ENCODE measurements at regions not wholly inside any gene's neighbourhood (a gene's known extent, or its start where the extent isn't known, plus 50 kb on each side); places are given as distances from the start of the nearest gene placed in this dataset.
A peak's percentile ranks its signal among the peaks of the same experiment; 100 is the strongest.

- TF ChIP-seq ASH2L (IDR thresholded peaks at IDR 0.05; ENCODE audit: low read length): no peak
- no peak for TF ChIP-seq SAP30 (IDR thresholded peaks at IDR 0.05; ENCODE audit: insufficient read depth, insufficient replicate concordance, low read length)
- no peak for TF ChIP-seq YY1 (IDR thresholded peaks at IDR 0.05; ENCODE audit: low read depth, low read length)
- TF ChIP-seq GTF2F1 (IDR thresholded peaks at IDR 0.05; ENCODE audit: borderline replicate concordance, low read depth, low read length): peak; percentile 5; the same call in 1 of the 2 replicates
- no peak for TF ChIP-seq MAFK (IDR thresholded peaks at IDR 0.05; ENCODE audit: low read depth, low read length)
- no peak for TF ChIP-seq SP2 (IDR thresholded peaks at IDR 0.05; ENCODE audit: low read length)
- TF ChIP-seq CHD2 (IDR thresholded peaks at IDR 0.05; ENCODE audit: low read length): no peak
- no peak for TF ChIP-seq RXRA (IDR thresholded peaks at IDR 0.05; ENCODE audit: insufficient read depth, low read depth, low read length)
- TF ChIP-seq USF2 (IDR thresholded peaks at IDR 0.05; ENCODE audit: low read length): no peak
- no peak for TF ChIP-seq SP1 (IDR thresholded peaks at IDR 0.05; ENCODE audit: low read depth, low read length)
- TF ChIP-seq POLR2AphosphoS5 (IDR thresholded peaks at IDR 0.05; ENCODE audit: low read depth, low read length): peak; percentile 74
- TF ChIP-seq ATF2 (IDR thresholded peaks at IDR 0.05; ENCODE audit: low read length): no peak
- TF ChIP-seq BRCA1 (IDR thresholded peaks at IDR 0.05; ENCODE audit: low read depth, low read length): no peak
- TF ChIP-seq CTBP2 (IDR thresholded peaks at IDR 0.05; ENCODE audit: borderline replicate concordance, insufficient read depth, insufficient read length, low read length): peak; percentile 59
- TF ChIP-seq GABPA (IDR thresholded peaks at IDR 0.05; ENCODE audit: borderline replicate concordance, insufficient read depth, low read length): no peak
- peak; percentile 71 for TF ChIP-seq E2F6 (IDR thresholded peaks at IDR 0.05)
- TF ChIP-seq PHF8 (conservative IDR thresholded peaks at IDR 0.05; ENCODE audit: low read depth, low read length): peak; percentile 92
Measured at GRCh38 chr3:174440741-174441587, 418.2 kb upstream of the NAALADL2 start (continued).
